OCI-LY3 (cell line): ENCODE measurements at regions not wholly inside any gene's neighbourhood (a gene's known extent, or its start where the extent isn't known, plus 50 kb on each side); places are given as distances from the start of the nearest gene placed in this dataset.

ENCODE experiments used
- H2AFZ ChIP-seq: fragments of 200-600, 300-600 bp; shearing (Covaris generic); 2 replicates; pipeline ENCODE4 v1.6.0; 2014; ENCODE audit warnings: antibody characterized with exemption, low read depth, low read length
- H3K27ac ChIP-seq: fragments of 200-600, 300-600 bp; sonication (generic); 2 replicates; pipeline ENCODE4 v1.5.1; 2014; ENCODE audit warnings: mild to moderate bottlenecking, low read length, moderate library complexity, mixed read lengths
- H3K27me3 ChIP-seq: fragments of 200-600, 300-600 bp; sonication (generic); 2 replicates; pipeline ENCODE4 v1.6.1; 2014; ENCODE audit warnings: low read depth, low read length, mixed read lengths
- H3K36me3 ChIP-seq: fragments of 200-600, 300-600 bp; sonication (generic); replicated peaks from 2 replicates; pipeline ENCODE3; 2014; ENCODE audit warnings: low read depth, low read length, mixed read lengths
- H3K4me1 ChIP-seq: fragments of 300-600, 200-600 bp; sonication (generic); 2 replicates; pipeline ENCODE4 v1.6.1; 2014; ENCODE audit warnings: low read length, mixed read lengths
- H3K4me2 ChIP-seq: fragments of 200-600, 300-600 bp; sonication (generic); 2 replicates; pipeline ENCODE4 v1.6.1; 2014; ENCODE audit warnings: low read length, mixed read lengths
- H3K4me3 ChIP-seq: fragments of 300-600, 200-600 bp; sonication (generic); 2 replicates; pipeline ENCODE4 v1.5.1; 2014; ENCODE audit warnings: antibody characterized with exemption, mild to moderate bottlenecking, low read length, moderate library complexity
- H3K79me2 ChIP-seq: fragments of 300-600, 200-600 bp; shearing (Covaris generic); 2 replicates; pipeline ENCODE4 v1.6.1; 2014; ENCODE audit warnings: mild to moderate bottlenecking, low read length, mixed read lengths
- H3K9ac ChIP-seq: fragments of 300-600, 200-600 bp; shearing (Covaris generic); 2 replicates; pipeline ENCODE4 v1.6.0; 2014; ENCODE audit warnings: mild to moderate bottlenecking, low read length, moderate library complexity
- H3K9me3 ChIP-seq: fragments of 200-600, 300-600 bp; shearing (Covaris generic); 2 replicates; pipeline ENCODE4 v1.6.1; 2014; ENCODE audit warnings: low read length, mixed read lengths; ENCODE audit not compliant: insufficient read depth
- H4K20me1 ChIP-seq: fragments of 200-600, 300-600 bp; sonication (generic); 2 replicates; pipeline ENCODE4 v1.6.1; 2016; ENCODE audit warnings: low read length, mixed read lengths; ENCODE audit not compliant: insufficient read depth
- CTCF ChIP-seq: fragments of 200-600, 300-600 bp; sonication (generic); IDR thresholded peaks from 2 replicates; pipeline ENCODE4 v1.5.1; 2014; ENCODE audit warnings: antibody characterized with exemption, low read length, low read depth
- EZH2phosphoT487 ChIP-seq: fragments of 200-600 bp; shearing (Covaris generic); IDR thresholded peaks from 2 replicates; pipeline ENCODE4 v1.6.1; 2018; ENCODE audit warnings: antibody characterized with exemption, mixed run types, low read depth

DNA sequence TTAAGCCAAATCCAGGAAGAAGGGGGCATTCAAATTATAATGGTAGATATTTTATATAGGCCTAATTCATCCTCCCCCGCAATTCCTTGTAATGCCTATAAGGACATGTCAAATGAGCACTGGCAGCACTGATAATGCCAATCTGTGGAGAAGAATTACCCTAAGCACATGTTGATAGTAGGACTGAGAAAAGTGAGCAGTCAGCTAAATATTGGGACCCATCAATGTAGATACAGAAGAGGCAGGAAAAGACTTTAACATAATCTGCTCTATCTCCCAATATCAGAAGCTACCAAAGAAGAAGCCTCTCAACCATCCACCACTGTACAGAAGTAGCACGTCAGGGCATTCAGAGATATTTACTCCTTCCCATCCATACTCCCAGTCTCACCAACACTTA, 101.3 kb upstream of the REG3A start:
- Histone ChIP-seq H3K4me1 (no peaks in the 10 kb centered on the region), H3K9ac (no peak overlapping the region), H4K20me1 (no peaks in the 10 kb centered on the region), H3K9me3 (no peaks in the 10 kb centered on the region), H3K27me3 (no peaks in the 10 kb centered on the region), H2AFZ (no peak overlapping the region), H3K4me2 (no peak overlapping the region), H3K79me2 (no peaks in the 10 kb centered on the region), H3K36me3 (no peaks in the 10 kb centered on the region), H3K27ac (no peak overlapping the region), H3K4me3 (no peak overlapping the region)
- no peak for TF ChIP-seq EZH2phosphoT487
- no peak for TF ChIP-seq CTCF

DNA sequence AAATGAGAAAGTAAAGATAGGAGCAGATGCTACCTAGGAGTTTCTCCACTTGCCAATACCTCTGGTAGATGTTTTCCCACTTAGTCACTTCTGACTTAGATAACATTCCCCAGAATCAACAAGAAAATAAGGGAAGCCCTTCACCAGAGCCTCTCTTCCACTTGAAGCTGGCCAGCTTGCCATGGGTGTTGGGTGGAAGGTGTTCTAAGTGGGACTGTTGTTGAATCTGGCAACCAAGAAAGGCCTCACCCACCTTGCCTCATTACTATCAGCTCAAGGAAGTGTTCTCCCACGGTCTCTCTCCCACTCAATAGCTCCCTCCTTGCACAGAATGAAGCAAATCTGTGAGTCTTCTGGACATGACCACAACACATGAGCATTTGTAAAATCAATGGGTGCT, 100.4 kb upstream of the REG3A start:
- no peaks in the 10 kb centered on the region for H3K27me3 ChIP-seq
- no peaks in the 10 kb centered on the region for H3K4me1 ChIP-seq
- no peak overlapping the region for H3K4me3 ChIP-seq
- no peak overlapping the region for H3K9ac ChIP-seq
- no peak overlapping the region for H3K4me2 ChIP-seq
- no peaks in the 10 kb centered on the region for H3K9me3 ChIP-seq
- H3K79me2 ChIP-seq: no peaks in the 10 kb centered on the region
- no peak overlapping the region for H3K27ac ChIP-seq
- H2AFZ ChIP-seq: no peak overlapping the region
- H4K20me1 ChIP-seq: no peaks in the 10 kb centered on the region
- no peak for TF ChIP-seq EZH2phosphoT487
- TF ChIP-seq CTCF: no peak
- no peaks in the 10 kb centered on the region for H3K36me3 ChIP-seq

DNA sequence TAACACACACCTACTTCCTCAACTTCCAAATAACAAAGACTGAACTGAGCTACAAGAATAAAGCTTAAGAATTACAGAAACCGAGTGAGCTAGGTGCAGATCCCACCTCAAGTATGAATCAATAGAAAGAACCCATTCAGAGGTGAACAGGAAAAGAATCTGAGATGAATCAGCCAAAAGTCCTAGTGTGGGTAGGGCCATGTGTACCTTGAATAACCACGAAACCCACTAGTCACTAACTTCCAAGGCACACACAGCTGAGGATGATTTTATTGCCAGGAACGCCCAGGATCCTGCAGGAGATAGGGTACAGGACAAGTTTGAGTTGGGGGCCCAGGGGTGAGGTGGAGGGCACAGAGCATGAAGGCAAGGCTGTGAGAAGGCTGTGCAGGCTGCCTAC, 99.7 kb upstream of the REG3A start:
- no peaks in the 10 kb centered on the region for H3K9me3 ChIP-seq
- no peak overlapping the region for H3K4me3 ChIP-seq
- H3K4me2 ChIP-seq: no peak overlapping the region
- no peaks in the 10 kb centered on the region for H3K36me3 ChIP-seq
- no peak overlapping the region for H3K9ac ChIP-seq
- H3K27ac ChIP-seq: no peak overlapping the region
- H2AFZ ChIP-seq: no peak overlapping the region
- TF ChIP-seq EZH2phosphoT487 (no peak), CTCF (no peak)
- no peaks in the 10 kb centered on the region for H4K20me1 ChIP-seq
- H3K27me3 ChIP-seq: no peaks in the 10 kb centered on the region
- no peaks in the 10 kb centered on the region for H3K4me1 ChIP-seq
- H3K79me2 ChIP-seq: no peaks in the 10 kb centered on the region

DNA sequence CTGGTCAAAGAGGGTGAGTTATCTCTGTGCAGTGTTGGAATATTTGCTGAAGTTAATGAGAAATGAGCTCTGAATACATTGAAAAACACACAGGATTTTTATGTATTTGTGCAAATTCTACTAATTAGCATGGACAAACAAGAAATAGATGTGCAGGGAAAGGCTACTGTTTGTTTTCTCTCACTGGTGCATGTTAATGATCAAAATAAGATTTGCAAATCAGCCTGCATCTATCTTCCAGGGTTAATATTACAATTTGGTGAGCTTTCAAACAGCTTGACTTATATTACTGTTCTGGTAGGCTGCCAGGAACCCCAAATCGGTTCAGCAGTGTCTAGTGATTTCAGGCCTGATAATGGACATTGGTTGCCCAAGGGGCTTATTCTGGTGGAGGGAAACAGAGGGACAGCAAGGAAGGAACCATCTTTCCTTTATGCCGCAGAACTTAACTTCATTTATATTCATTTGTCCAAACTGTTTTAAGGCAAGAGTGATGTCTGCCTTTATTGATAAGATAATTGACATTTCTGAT, 93.8 kb upstream of the REG3A start:
- no peaks in the 10 kb centered on the region for H4K20me1 ChIP-seq
- no peaks in the 10 kb centered on the region for H3K27me3 ChIP-seq
- H3K9me3 ChIP-seq: no peaks in the 10 kb centered on the region
- H3K4me3 ChIP-seq: no peak overlapping the region
- no peaks in the 10 kb centered on the region for H3K4me1 ChIP-seq
- H3K79me2 ChIP-seq: no peaks in the 10 kb centered on the region
- no peak overlapping the region for H3K9ac ChIP-seq
- H3K36me3 ChIP-seq: no peaks in the 10 kb centered on the region
- TF ChIP-seq CTCF (no peak), EZH2phosphoT487 (no peak)
- H2AFZ ChIP-seq: no peak overlapping the region
- H3K4me2 ChIP-seq: no peak overlapping the region
- H3K27ac ChIP-seq: no peak overlapping the region
